HL-60 (cell line): ENCODE measurements at regions not wholly inside any gene's neighbourhood (a gene's known extent, or its start where the extent isn't known, plus 50 kb on each side); places are given as distances from the start of the nearest gene placed in this dataset.

Experiments
- CTCF ChIP-seq: IDR thresholded peaks from one replicate; pipeline ENCODE4 v1.5.1; 2011; ENCODE audit warnings: low read length, control low read depth, inconsistent platforms; ENCODE audit not compliant: insufficient read depth
- GABPA ChIP-seq: IDR thresholded peaks from 2 replicates; pipeline ENCODE4 v1.6.1; 2012; ENCODE audit warnings: low read depth
- POLR2AphosphoS5 ChIP-seq: IDR thresholded peaks from 2 replicates; pipeline ENCODE4 v1.6.1; 2012; ENCODE audit warnings: low read depth
- REST ChIP-seq: IDR thresholded peaks from 2 replicates; pipeline ENCODE4 v1.6.1; 2012; ENCODE audit warnings: low read depth; ENCODE audit not compliant: insufficient replicate concordance
- SPI1 ChIP-seq: IDR thresholded peaks from 2 replicates; pipeline ENCODE4 v1.6.1; 2012; ENCODE audit warnings: low read depth, mild to moderate bottlenecking, borderline replicate concordance

- no peak for TF ChIP-seq REST
- no peak for TF ChIP-seq CTCF
- TF ChIP-seq POLR2AphosphoS5 = no peak
- no peak for TF ChIP-seq SPI1
- no peak for TF ChIP-seq GABPA
These were observed 178.6 kb downstream of the DUSP6 start for GRCh38 chr12:89173678-89174077.
